ENCODE measurements at regions not wholly inside any gene's neighbourhood (a gene's known extent, or its start where the extent isn't known, plus 50 kb on each side); places are given as distances from the start of the nearest gene placed in this dataset.

DNA sequence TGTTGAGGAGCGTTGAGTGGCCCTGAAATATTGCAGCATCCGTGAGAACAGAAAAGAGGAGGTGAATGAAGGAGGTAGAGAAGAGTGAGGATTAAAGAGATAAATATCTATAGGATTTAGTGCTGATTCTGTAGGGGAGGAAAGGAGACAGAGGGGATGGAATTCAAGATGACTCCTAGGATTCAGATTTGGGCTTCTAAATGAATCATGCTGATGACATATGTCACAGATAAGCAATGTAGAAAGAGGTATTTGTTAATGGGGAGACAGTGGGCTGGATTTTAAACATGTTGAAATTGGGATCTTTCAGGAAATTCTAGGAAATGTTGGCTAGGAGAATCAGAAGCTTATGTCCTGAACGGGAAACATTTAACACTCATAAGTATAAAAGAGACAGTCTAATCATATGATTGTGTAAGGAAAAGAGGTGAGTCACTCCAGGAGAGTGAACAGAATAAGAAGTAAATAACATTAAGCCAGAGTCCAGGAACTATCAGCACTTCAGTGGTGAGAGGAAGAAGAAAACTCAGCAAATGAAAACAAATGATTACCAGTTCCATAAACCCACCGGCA, 58.1 kb upstream of the DIO2 start:
- TF ChIP-seq, protein P1, sequence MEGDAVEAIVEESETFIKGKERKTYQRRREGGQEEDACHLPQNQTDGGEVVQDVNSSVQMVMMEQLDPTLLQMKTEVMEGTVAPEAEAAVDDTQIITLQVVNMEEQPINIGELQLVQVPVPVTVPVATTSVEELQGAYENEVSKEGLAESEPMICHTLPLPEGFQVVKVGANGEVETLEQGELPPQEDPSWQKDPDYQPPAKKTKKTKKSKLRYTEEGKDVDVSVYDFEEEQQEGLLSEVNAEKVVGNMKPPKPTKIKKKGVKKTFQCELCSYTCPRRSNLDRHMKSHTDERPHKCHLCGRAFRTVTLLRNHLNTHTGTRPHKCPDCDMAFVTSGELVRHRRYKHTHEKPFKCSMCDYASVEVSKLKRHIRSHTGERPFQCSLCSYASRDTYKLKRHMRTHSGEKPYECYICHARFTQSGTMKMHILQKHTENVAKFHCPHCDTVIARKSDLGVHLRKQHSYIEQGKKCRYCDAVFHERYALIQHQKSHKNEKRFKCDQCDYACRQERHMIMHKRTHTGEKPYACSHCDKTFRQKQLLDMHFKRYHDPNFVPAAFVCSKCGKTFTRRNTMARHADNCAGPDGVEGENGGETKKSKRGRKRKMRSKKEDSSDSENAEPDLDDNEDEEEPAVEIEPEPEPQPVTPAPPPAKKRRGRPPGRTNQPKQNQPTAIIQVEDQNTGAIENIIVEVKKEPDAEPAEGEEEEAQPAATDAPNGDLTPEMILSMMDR (conservative IDR thresholded peaks at IDR 0.05; ENCODE audit: low read depth, low read length): no peak
- no peak for TF ChIP-seq EZH2 (IDR thresholded peaks at IDR 0.05; ENCODE audit: borderline replicate concordance, low read depth, low read length, poor library complexity, severe bottlenecking)
